ENCODE measurements at regions not wholly inside any gene's neighbourhood (a gene's known extent, or its start where the extent isn't known, plus 50 kb on each side); places are given as distances from the start of the nearest gene placed in this dataset.

DNA sequence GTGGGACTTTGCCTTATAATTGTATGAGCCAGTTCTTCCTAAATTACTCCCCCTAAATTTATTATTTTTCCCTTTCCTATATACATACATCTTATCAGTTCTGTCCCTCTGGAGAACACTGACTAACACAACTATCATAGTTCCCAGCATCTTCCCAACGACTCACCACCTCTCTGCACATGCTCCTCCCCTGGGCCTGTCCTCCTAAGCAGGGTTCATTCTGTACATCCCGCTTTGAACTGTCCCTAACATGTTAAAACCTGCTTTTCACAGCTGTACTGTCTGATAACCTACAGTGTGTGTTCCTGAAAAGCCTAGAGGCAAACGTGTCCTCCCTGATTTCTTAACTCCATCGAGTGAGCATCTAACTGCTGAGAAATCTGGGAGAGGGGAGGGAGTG lies 141.7 kb downstream of the EFNB2 start:
- TF ChIP-seq, protein P1, sequence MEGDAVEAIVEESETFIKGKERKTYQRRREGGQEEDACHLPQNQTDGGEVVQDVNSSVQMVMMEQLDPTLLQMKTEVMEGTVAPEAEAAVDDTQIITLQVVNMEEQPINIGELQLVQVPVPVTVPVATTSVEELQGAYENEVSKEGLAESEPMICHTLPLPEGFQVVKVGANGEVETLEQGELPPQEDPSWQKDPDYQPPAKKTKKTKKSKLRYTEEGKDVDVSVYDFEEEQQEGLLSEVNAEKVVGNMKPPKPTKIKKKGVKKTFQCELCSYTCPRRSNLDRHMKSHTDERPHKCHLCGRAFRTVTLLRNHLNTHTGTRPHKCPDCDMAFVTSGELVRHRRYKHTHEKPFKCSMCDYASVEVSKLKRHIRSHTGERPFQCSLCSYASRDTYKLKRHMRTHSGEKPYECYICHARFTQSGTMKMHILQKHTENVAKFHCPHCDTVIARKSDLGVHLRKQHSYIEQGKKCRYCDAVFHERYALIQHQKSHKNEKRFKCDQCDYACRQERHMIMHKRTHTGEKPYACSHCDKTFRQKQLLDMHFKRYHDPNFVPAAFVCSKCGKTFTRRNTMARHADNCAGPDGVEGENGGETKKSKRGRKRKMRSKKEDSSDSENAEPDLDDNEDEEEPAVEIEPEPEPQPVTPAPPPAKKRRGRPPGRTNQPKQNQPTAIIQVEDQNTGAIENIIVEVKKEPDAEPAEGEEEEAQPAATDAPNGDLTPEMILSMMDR (IDR thresholded peaks at IDR 0.05): no peak
- no peak for TF ChIP-seq POLR2A (IDR thresholded peaks at IDR 0.05)

All from lower leg skin (tissue), 3 donors.